Muscle layer of duodenum (tissue), 2 donors: ENCODE measurements at regions not wholly inside any gene's neighbourhood (a gene's known extent, or its start where the extent isn't known, plus 50 kb on each side); places are given as distances from the start of the nearest gene placed in this dataset.

Experiments used
- H3K27ac ChIP-seq: one replicate; pipeline ENCODE4 v1.7.0; 2013; ENCODE audit warnings: mild to moderate bottlenecking, low read length
- H3K27me3 ChIP-seq: one replicate; pipeline ENCODE4 v1.7.0; 2013; ENCODE audit warnings: low read depth, mild to moderate bottlenecking, control low read depth, low read length
- H3K36me3 ChIP-seq, 2 donors: one replicate each; pipeline ENCODE4 v1.7.0; 2013; ENCODE audit warnings: low read length in 2 of 2, control low read depth in 1 of 2, mild to moderate bottlenecking in 1 of 2; ENCODE audit not compliant: insufficient read depth in 2 of 2, control insufficient read depth in 1 of 2
- H3K4me1 ChIP-seq, 2 donors: one replicate each; pipeline ENCODE4 v1.7.0; 2013; ENCODE audit warnings: low read length in 2 of 2, mild to moderate bottlenecking in 2 of 2, control low read depth in 1 of 2, moderate library complexity in 1 of 2; ENCODE audit not compliant: insufficient read depth in 2 of 2, control insufficient read depth in 1 of 2
- H3K4me3 ChIP-seq, 2 donors: one replicate each; pipeline ENCODE4 v1.7.0; 2013; ENCODE audit warnings: low read length in 2 of 2, low read depth in 1 of 2, mild to moderate bottlenecking in 1 of 2
- H3K9me3 ChIP-seq, 2 donors: one replicate each; pipeline ENCODE4 v1.7.0; 2013; ENCODE audit warnings: low read length in 2 of 2, control low read depth in 1 of 2, mild to moderate bottlenecking in 1 of 2; ENCODE audit not compliant: control insufficient read depth in 1 of 2
- donor health status: healthy.

DNA sequence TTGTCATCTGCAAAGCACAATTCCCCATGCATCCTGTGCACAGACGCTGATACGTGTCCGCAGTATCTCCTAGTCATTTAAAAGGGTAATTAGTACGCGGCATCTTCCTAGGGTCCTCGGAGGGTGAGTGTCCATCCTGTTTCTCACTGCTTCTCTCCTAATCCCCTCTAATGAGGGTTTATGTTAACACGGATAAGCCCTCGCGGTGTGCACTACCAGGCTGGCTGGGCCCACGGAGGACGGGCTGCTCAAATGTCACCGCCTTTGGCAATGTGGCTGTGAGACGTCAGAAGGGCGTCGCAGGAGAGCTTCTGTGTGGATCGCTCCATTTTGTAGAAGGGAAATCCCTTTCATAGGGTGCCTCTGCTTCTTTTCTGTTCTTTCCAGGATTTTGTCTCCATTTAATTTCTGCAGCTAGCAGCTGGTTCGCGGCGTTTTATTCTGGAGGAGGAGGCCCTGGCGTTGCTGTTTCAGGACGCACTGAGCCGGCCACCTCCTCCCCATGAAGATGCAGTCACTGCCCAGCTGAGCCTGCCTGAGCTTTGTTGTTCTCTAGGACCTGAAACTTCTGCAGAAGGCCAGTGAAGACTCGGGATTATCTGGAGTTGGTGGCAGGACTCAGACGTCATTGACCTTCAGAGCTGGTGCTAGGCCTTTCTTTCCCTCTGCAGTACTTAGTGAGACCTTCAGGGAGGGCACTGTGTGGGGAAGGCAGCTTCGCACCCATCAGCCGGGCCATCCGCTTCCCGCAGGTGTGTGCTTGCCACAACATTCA lies 326.1 kb upstream of the IRX1 start:
- no peaks in the 10 kb centered on the region for H3K9me3 ChIP-seq
- no peak overlapping the region for H3K27ac ChIP-seq
- no peaks in the 10 kb centered on the region for H3K4me1 ChIP-seq
- H3K27me3 ChIP-seq = no peaks in the 10 kb centered on the region
- H3K36me3 ChIP-seq = no peaks in the 10 kb centered on the region
- no peak overlapping the region for H3K4me3 ChIP-seq

DNA sequence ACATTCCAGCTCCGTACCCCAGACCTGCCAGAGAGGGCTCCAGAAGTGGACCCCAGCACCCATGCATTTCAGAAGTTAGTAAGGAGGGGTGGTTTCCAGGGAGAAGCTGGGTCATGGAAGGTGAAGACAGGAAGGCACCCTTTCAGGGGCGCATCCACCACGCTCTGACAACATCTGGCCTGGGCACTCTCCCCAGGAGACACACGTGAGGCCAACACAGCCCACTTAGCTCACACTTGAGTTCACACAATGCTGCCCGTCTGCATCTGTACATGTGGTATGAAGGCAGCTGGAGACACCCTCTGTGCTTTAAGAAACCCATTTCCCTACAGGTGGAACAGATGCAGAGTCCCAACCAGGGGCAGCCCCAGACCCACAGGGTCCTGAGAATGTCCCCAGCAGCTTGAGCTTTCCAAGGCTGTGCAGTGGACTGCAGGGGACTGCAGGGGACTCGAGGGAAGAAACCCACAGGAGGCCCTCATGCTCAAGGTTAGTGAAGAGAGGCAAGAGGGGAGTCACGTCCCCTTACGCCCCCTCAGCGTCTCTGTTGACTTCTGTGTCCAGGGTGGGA lies 326.8 kb upstream of the IRX1 start:
- Histone ChIP-seq H3K36me3 (no peaks in the 10 kb centered on the region), H3K27ac (no peak overlapping the region), H3K4me1 (no peaks in the 10 kb centered on the region), H3K9me3 (no peaks in the 10 kb centered on the region), H3K27me3 (no peaks in the 10 kb centered on the region), H3K4me3 (no peak overlapping the region)

DNA sequence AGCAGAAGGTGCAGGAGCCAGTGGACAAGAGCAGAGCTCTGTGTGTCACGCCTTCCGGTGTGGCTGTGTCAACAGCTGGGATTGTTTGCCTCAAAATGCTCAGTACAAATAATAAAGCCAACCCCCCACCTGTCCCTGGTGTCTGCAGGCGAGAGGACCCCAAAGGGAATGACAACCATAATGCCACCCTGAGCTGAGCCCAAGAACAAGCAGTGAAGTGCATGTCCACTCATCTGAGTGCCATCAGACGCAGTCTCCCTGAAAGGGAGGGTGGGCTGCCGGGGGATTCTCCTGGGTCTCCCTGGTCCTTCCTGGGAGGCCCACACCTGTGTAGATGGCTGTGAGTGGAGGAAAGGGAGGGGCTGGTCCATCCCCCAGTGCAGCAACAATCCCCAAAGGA lies 328.8 kb upstream of the IRX1 start:
- H3K27ac ChIP-seq = no peak overlapping the region
- H3K9me3 ChIP-seq = no peaks in the 10 kb centered on the region
- H3K4me3 ChIP-seq = no peak overlapping the region
- H3K27me3 ChIP-seq = no peaks in the 10 kb centered on the region
- H3K4me1 ChIP-seq = no peaks in the 10 kb centered on the region
- no peaks in the 10 kb centered on the region for H3K36me3 ChIP-seq

DNA sequence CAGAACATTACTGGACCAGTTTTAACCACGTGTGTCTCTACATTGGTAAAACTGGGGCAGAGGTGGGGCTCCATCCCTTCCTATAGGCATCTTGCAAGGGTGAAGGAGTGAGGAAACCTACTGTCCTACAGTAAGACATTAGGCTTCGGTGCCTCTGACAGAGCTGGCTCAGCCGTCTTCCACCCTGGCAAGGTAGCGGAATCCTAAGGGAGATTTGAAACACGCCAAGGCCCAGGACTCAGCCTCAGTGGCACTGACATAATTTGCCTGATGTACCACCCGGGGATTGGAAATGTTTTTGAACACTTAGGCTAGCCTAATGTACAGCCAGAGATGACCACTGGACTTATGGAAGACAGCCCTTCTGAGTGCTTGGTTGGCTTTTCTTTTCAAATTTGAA lies 329.7 kb upstream of the IRX1 start:
- Histone ChIP-seq H3K27me3 (no peaks in the 10 kb centered on the region), H3K27ac (no peak overlapping the region), H3K4me3 (no peak overlapping the region), H3K4me1 (no peaks in the 10 kb centered on the region), H3K36me3 (no peaks in the 10 kb centered on the region), H3K9me3 (no peaks in the 10 kb centered on the region)

DNA sequence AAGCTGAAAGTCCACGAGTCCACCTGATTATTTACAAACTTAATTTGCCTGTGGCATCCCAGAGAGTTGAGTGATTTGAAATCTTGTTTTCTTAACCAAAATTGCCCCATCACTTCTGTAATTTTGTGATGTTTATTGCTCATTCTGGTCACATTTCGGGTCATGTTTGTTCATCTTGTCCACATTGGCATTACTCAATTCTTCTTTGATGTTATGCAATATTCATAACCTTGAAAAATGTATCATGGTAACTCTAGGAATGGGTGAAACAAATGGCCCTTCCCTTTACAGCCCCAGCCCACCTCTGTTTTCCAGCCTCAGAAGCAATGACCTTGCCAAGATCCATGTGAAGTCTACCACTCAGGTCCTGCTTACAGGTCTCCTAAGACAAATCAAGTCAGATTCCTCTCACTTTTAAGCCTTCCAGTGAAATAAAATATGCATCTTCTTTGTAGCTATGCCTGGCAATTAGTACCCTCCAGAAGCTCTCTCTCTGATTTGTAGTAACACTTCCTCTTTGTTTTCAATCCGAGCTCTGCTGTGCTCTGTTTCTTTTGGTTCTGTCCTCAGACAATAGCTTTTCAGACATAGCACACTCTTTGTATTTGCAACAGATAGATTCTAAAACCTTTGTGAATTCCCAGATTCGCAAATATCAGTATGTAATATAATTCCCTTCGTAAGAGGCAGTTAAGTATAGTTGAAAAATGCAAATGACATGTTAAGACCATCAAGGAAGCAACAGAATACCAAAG lies 330.3 kb upstream of the IRX1 start:
- H3K9me3 ChIP-seq = no peaks in the 10 kb centered on the region
- no peaks in the 10 kb centered on the region for H3K36me3 ChIP-seq
- no peak overlapping the region for H3K27ac ChIP-seq
- no peak overlapping the region for H3K4me3 ChIP-seq
- H3K27me3 ChIP-seq = no peaks in the 10 kb centered on the region
- H3K4me1 ChIP-seq = no peaks in the 10 kb centered on the region

DNA sequence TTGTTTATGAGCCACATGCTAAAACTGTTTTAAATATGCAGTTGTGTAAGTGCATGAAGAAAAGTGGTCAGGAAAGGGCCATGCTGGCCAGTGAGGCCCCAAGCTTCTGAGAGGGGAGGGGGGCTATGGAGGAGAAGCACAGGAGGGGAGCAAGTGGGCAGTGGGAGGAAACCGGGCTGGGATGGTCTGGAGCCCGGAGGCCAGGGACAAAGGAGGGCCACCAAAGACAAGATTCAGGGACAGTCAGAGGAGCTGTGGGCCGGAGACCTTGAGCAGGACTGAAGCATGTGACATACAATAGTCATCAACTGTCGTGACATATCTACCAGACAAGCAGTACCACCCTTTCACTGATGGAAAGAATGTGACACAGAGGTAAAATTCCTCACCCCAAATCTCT lies 333.2 kb upstream of the IRX1 start:
- Histone ChIP-seq H3K4me3 (no peak overlapping the region), H3K27ac (no peak overlapping the region), H3K27me3 (no peaks in the 10 kb centered on the region), H3K4me1 (no peaks in the 10 kb centered on the region), H3K36me3 (no peaks in the 10 kb centered on the region), H3K9me3 (no peaks in the 10 kb centered on the region)

DNA sequence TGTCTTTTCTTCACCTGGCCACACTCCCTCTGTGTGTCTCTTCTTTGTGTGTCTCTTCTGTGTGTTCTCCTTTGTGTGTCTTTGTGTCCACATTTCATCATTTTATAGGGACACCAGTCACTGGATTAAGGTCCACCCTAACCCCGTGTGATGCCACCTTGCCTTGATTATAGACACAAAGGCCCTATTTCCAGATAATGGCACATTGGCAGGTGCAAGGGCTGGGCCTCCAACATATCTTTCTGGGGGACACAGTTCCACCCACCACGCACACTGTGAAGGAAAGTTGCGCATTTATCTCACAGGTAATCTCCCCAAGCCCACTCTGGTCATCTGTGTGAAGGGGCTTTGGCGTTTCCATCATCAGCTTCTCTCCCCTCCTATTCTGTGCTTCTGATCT lies 334.6 kb upstream of the IRX1 start:
- no peaks in the 10 kb centered on the region for H3K9me3 ChIP-seq
- no peaks in the 10 kb centered on the region for H3K36me3 ChIP-seq
- H3K4me3 ChIP-seq = no peak overlapping the region
- H3K27ac ChIP-seq = no peak overlapping the region
- H3K27me3 ChIP-seq = no peaks in the 10 kb centered on the region
- H3K4me1 ChIP-seq = no peaks in the 10 kb centered on the region

DNA sequence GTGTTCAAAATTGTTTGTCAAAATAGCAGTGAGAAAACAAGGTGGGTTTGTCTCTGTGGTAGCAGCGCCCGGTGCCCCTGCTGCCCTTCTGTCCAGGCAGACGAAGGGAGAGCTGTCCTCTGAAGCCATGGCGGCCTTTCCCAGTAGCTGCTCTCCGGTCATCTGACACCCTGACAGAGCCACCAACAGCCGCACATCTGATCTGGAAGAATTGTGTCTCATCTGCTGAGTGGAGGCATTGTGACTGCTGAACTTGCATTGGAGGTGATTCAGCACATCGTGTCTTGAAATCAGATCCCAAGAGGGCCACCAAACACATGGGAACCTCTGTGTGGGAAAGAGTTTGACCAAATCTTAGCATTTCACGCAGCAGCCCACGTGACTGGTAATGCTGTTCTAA lies 337.6 kb upstream of the IRX1 start:
- Histone ChIP-seq H3K4me3 (no peak overlapping the region), H3K36me3 (no peaks in the 10 kb centered on the region), H3K27ac (no peak overlapping the region)

DNA sequence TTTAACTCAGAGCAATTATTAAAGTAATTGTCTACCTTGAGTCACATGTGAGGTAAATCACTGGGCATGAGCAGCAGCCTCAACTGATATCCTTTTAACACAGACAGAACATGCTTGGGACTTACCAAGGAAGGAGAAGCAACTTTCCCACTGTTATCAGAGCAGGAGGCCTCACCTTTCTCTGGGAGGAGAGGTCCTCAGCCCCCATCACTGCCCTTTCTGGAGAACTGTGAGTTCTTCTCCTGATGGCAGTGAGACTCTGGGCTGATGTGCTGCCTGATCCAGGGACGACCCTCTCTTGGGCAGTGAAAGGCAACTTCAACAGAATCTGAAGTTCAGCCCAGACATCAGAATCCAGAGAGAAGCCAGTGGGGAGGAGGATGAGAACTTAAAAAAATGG lies 343.4 kb upstream of the IRX1 start:
- Histone ChIP-seq H3K9me3 (no peaks in the 10 kb centered on the region), H3K36me3 (no peaks in the 10 kb centered on the region), H3K27ac (no peak overlapping the region), H3K4me1 (no peaks in the 10 kb centered on the region), H3K27me3 (no peaks in the 10 kb centered on the region), H3K4me3 (no peak overlapping the region)

More for the DNA sequence above, 337.6 kb upstream of the IRX1 start:
- Histone ChIP-seq H3K4me1 (no peaks in the 10 kb centered on the region), H3K27me3 (no peaks in the 10 kb centered on the region), H3K9me3 (no peaks in the 10 kb centered on the region)

DNA sequence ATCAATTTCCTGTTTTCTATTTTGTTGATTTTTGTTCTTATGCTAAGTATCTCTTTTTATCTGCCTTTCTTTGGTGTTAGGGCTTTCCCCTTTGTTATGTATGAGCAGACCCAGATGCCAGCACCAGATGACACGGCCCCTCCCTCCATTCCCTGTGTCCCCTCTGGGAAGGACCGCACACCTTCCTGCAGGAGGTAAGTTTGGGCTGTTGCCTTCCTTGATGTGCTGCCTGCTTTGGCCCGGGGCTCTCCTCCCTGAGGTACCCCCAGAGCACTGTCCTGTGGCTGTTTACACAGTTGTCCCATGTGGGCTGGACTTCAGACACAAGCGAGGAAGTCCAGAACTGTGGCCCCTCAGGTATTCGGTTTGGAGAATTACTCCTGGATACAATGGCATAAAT lies 343.8 kb upstream of the IRX1 start:
- no peaks in the 10 kb centered on the region for H3K4me1 ChIP-seq
- H3K4me3 ChIP-seq = no peak overlapping the region
- no peaks in the 10 kb centered on the region for H3K27me3 ChIP-seq
- H3K27ac ChIP-seq = no peak overlapping the region
- no peaks in the 10 kb centered on the region for H3K36me3 ChIP-seq
- no peaks in the 10 kb centered on the region for H3K9me3 ChIP-seq

DNA sequence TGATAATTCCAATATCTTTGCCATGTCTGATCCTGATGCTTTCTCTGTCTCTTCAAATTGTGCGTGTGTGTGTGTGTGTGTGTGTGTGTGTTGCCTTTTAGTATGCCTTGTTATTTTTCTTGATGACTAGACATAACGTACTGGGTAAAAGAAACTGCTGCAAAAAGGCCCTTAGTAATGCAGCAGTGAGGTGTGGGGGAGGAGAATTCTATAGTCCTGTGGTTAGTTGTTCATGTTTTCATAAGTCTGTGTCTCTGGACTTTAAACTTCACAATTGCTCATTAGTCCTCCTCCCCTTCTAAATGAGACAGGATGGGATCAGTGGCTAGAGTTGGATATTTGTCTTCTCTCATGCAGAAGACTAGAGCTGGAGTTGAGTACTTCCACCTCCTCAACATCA lies 346.2 kb upstream of the IRX1 start:
- Histone ChIP-seq H3K4me3 (no peak overlapping the region), H3K9me3 (no peaks in the 10 kb centered on the region), H3K4me1 (no peaks in the 10 kb centered on the region), H3K27me3 (no peaks in the 10 kb centered on the region), H3K27ac (no peak overlapping the region), H3K36me3 (no peaks in the 10 kb centered on the region)
